ENCODE measurements at regions not wholly inside any gene's neighbourhood (a gene's known extent, or its start where the extent isn't known, plus 50 kb on each side); places are given as distances from the start of the nearest gene placed in this dataset.

DNA sequence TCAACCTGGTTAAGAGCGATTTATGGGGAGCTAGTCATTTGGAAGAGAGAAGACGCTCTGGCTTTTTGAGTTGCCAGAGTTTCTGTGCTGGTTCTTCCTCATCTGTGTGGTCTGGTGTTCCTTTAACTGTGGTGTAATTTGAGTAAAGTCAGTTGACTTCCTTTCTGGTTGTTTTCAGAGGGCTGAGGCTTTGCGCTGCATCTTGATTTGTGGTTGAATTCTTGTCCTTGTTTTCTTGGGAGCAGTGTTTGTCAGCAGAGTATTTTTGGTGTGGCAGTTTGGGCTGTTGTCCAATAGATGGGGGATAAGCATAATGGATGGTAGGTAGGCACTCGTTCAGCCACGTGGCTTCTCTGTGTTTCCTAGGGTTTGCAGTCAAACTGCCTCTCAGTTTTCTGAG, 2143.2 kb upstream of the TENM3 start:
- FAIRE-seq = no peak
- ATAC-seq = no peak
- ChIA-PET RAD21 (ENCODE audit: unreplicated experiment) (no interaction called here), POLR2A (no interaction called here), SMC1A (ENCODE audit: uncharacterized antibody, unreplicated experiment) (no interaction called here), CTCF (interaction anchor here (1.1 kb wide), 1 partner anchor 18 kb away, joined by 3 read pairs; no protein-coding TSS in a partner anchor)
- no peak overlapping the region for H3K27ac ChIP-seq (ENCODE audit: control insufficient read depth, insufficient read depth)
- H3K36me3 ChIP-seq (ENCODE audit: control insufficient read depth in 2 of 2, insufficient read depth in 2 of 2, low read length in 1 of 2) = no peaks in the 10 kb centered on the region
- DNase-seq (ENCODE audit: low read depth, low spot score) = no peak
- H4K20me1 ChIP-seq (ENCODE audit: control insufficient read depth, insufficient read depth) = no peaks in the 10 kb centered on the region
- WGBS (ENCODE audit: insufficient coverage, insufficient replicate concordance, low lambda C conversion rate, missing lambda C conversion rate) = 2% methylated on average over 5 of the region's 5 CpGs
- H3K9me3 ChIP-seq (replicated peaks; ENCODE audit: control insufficient read depth, insufficient read depth, low read length) = no peaks in the 10 kb centered on the region
- H2AFZ ChIP-seq (ENCODE audit: control insufficient read depth, low read depth, low read length) = no peak overlapping the region
- intact Hi-C loops (cut with micrococcal nuclease; ENCODE audit: unreplicated experiment) = no loop called here
- H3K79me2 ChIP-seq (ENCODE audit: control insufficient read depth, insufficient read depth, low read length) = no peaks in the 10 kb centered on the region
- in situ Hi-C loops (cut with MboI) = no loop called here
- no peaks in the 10 kb centered on the region for H3K27me3 ChIP-seq (replicated peaks in 1 of 2; ENCODE audit: control insufficient read depth in 2 of 2, insufficient read depth in 2 of 2, low read length in 1 of 2)
- H3K4me1 ChIP-seq (ENCODE audit: control insufficient read depth, insufficient read depth, low read length) = no peaks in the 10 kb centered on the region
- no peak overlapping the region for H3K4me3 ChIP-seq
- no peak overlapping the region for H3K9ac ChIP-seq (ENCODE audit: control insufficient read depth, insufficient read depth, low read length)
- no TSS peak for BruUV-seq (replicated peaks)
- H3K4me2 ChIP-seq (ENCODE audit: control insufficient read depth, insufficient read depth) = no peak overlapping the region
- TF ChIP-seq, protein P1, sequence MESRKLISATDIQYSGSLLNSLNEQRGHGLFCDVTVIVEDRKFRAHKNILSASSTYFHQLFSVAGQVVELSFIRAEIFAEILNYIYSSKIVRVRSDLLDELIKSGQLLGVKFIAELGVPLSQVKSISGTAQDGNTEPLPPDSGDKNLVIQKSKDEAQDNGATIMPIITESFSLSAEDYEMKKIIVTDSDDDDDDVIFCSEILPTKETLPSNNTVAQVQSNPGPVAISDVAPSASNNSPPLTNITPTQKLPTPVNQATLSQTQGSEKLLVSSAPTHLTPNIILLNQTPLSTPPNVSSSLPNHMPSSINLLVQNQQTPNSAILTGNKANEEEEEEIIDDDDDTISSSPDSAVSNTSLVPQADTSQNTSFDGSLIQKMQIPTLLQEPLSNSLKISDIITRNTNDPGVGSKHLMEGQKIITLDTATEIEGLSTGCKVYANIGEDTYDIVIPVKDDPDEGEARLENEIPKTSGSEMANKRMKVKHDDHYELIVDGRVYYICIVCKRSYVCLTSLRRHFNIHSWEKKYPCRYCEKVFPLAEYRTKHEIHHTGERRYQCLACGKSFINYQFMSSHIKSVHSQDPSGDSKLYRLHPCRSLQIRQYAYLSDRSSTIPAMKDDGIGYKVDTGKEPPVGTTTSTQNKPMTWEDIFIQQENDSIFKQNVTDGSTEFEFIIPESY (IDR thresholded peaks at IDR 0.05) = no peak
- no peak for TF ChIP-seq PAX8 (IDR thresholded peaks at IDR 0.05)
- TF ChIP-seq ZNF384 (IDR thresholded peaks at IDR 0.05; ENCODE audit: borderline replicate concordance, low read depth, low read length) = no peak
- TF ChIP-seq, protein P2, sequence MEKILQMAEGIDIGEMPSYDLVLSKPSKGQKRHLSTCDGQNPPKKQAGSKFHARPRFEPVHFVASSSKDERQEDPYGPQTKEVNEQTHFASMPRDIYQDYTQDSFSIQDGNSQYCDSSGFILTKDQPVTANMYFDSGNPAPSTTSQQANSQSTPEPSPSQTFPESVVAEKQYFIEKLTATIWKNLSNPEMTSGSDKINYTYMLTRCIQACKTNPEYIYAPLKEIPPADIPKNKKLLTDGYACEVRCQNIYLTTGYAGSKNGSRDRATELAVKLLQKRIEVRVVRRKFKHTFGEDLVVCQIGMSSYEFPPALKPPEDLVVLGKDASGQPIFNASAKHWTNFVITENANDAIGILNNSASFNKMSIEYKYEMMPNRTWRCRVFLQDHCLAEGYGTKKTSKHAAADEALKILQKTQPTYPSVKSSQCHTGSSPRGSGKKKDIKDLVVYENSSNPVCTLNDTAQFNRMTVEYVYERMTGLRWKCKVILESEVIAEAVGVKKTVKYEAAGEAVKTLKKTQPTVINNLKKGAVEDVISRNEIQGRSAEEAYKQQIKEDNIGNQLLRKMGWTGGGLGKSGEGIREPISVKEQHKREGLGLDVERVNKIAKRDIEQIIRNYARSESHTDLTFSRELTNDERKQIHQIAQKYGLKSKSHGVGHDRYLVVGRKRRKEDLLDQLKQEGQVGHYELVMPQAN (conservative IDR thresholded peaks at IDR 0.05) = no peak
- no peak for TF ChIP-seq CREM (IDR thresholded peaks at IDR 0.05; ENCODE audit: low read depth)
- TF ChIP-seq FOXK2 (IDR thresholded peaks at IDR 0.05) = no peak
- TF ChIP-seq ZZZ3 (IDR thresholded peaks at IDR 0.05; ENCODE audit: control insufficient read depth, insufficient read length, low read depth) = no peak
- TF ChIP-seq, protein P3, sequence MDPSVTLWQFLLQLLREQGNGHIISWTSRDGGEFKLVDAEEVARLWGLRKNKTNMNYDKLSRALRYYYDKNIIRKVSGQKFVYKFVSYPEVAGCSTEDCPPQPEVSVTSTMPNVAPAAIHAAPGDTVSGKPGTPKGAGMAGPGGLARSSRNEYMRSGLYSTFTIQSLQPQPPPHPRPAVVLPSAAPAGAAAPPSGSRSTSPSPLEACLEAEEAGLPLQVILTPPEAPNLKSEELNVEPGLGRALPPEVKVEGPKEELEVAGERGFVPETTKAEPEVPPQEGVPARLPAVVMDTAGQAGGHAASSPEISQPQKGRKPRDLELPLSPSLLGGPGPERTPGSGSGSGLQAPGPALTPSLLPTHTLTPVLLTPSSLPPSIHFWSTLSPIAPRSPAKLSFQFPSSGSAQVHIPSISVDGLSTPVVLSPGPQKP (IDR thresholded peaks at IDR 0.05; ENCODE audit: low read depth, low read length) = no peak
- no peak for TF ChIP-seq IKZF1 (conservative IDR thresholded peaks at IDR 0.05)
- TF ChIP-seq RAD21 (IDR thresholded peaks at IDR 0.05; ENCODE audit: insufficient read depth, low read depth, low read length) = no peak
- TF ChIP-seq, protein P4, sequence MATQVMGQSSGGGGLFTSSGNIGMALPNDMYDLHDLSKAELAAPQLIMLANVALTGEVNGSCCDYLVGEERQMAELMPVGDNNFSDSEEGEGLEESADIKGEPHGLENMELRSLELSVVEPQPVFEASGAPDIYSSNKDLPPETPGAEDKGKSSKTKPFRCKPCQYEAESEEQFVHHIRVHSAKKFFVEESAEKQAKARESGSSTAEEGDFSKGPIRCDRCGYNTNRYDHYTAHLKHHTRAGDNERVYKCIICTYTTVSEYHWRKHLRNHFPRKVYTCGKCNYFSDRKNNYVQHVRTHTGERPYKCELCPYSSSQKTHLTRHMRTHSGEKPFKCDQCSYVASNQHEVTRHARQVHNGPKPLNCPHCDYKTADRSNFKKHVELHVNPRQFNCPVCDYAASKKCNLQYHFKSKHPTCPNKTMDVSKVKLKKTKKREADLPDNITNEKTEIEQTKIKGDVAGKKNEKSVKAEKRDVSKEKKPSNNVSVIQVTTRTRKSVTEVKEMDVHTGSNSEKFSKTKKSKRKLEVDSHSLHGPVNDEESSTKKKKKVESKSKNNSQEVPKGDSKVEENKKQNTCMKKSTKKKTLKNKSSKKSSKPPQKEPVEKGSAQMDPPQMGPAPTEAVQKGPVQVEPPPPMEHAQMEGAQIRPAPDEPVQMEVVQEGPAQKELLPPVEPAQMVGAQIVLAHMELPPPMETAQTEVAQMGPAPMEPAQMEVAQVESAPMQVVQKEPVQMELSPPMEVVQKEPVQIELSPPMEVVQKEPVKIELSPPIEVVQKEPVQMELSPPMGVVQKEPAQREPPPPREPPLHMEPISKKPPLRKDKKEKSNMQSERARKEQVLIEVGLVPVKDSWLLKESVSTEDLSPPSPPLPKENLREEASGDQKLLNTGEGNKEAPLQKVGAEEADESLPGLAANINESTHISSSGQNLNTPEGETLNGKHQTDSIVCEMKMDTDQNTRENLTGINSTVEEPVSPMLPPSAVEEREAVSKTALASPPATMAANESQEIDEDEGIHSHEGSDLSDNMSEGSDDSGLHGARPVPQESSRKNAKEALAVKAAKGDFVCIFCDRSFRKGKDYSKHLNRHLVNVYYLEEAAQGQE (IDR thresholded peaks at IDR 0.05; ENCODE audit: low read depth, low read length) = no peak
- no peak for TF ChIP-seq TCF12 (IDR thresholded peaks at IDR 0.05; ENCODE audit: low read depth, low read length)
- TF ChIP-seq ASH2L (IDR thresholded peaks at IDR 0.05; ENCODE audit: borderline replicate concordance, low read depth) = no peak
- TF ChIP-seq, protein P5, sequence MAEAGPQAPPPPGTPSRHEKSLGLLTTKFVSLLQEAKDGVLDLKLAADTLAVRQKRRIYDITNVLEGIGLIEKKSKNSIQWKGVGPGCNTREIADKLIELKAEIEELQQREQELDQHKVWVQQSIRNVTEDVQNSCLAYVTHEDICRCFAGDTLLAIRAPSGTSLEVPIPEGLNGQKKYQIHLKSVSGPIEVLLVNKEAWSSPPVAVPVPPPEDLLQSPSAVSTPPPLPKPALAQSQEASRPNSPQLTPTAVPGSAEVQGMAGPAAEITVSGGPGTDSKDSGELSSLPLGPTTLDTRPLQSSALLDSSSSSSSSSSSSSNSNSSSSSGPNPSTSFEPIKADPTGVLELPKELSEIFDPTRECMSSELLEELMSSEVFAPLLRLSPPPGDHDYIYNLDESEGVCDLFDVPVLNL (IDR thresholded peaks at IDR 0.05; ENCODE audit: low read depth, low read length) = no peak
- TF ChIP-seq TARDBP (IDR thresholded peaks at IDR 0.05; ENCODE audit: borderline replicate concordance) = no peak
- TF ChIP-seq RB1 (IDR thresholded peaks at IDR 0.05; ENCODE audit: borderline replicate concordance) = no peak

Measured in GM12878 (cell line).